ENCODE measurements at regions not wholly inside any gene's neighbourhood (a gene's known extent, or its start where the extent isn't known, plus 50 kb on each side); places are given as distances from the start of the nearest gene placed in this dataset.

DNA sequence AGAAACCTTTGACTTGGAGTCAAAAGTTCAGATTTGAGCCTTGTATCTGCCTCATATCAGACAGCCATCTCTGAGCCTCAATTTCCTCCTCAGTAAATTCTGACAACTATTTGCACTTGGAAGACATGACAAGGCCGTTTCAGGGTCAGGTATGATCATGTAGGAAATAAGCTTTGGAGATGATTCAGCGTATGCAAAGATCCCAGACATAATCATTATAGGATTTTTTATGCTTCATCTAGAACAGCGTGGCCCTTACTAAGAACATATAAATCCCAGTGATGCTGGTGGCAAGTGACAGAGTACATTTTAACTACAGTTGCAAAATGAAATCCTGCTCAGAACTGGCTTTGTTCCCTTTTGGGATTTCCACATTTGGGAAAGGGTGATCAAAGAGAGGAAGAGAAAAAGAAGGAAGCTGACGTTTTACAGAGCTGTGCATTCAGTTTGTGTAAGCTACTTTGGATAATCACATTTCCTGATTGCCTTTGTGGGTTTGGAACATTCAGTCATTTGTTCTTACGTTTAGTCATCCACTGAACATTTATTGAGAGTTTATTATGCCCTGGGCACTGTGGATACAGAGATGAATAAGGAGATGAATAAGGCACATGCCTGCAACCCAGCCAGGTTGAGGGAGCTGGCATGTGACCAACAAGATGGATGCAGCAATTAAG lies 81.9 kb upstream of the HEPHL1 start:
- CTCF ChIA-PET: no interaction called here
- Histone ChIP-seq H3K79me2 (ENCODE audit: control insufficient read depth, insufficient read depth, low read length) (no peaks in the 10 kb centered on the region), H3K27me3 (replicated peaks in 1 of 4; ENCODE audit: control extremely low read depth in 1 of 4, control insufficient read depth in 3 of 4, insufficient read depth in 4 of 4, low read length in 3 of 4) (peaks cover 0 to 6% (median 0%) of the 10 kb centered on the region in 4 experiments), H3K27ac (ENCODE audit: low read length in 2 of 2) (no peak overlapping the region), H3K4me2 (replicated peaks; ENCODE audit: low read depth, low read length, poor library complexity, severe bottlenecking) (no peak overlapping the region), H3K36me3 (replicated peaks in 1 of 2; ENCODE audit: control extremely low read depth in 1 of 2, control insufficient read depth in 1 of 2, extremely low read depth in 1 of 2, insufficient read depth in 2 of 2, low read length in 1 of 2) (no peaks in the 10 kb centered on the region), H3K4me3 (ENCODE audit: control extremely low read depth in 1 of 5, extremely low read depth in 1 of 5, insufficient read depth in 1 of 5, low read depth in 2 of 5, low read length in 4 of 5) (no peak overlapping the region), H2AFZ (ENCODE audit: insufficient read depth, low read depth, low read length, poor library complexity, severe bottlenecking) (no peak overlapping the region), H3K9ac (ENCODE audit: low read length) (no peak overlapping the region), H4K20me1 (ENCODE audit: control insufficient read depth, insufficient read depth, low read length, poor library complexity, severe bottlenecking) (no peaks in the 10 kb centered on the region), H3K4me1 (ENCODE audit: control insufficient read depth in 2 of 2, insufficient read depth in 2 of 2, low read length in 2 of 2) (no peaks in the 10 kb centered on the region), H3K9me3 (ENCODE audit: control extremely low read depth in 1 of 3, control insufficient read depth in 2 of 3, insufficient read depth in 1 of 3, low read length in 2 of 3) (no peaks in the 10 kb centered on the region)
- intact Hi-C loops (cut with micrococcal nuclease): no loop called here
- no peak for DNase-seq
- TF ChIP-seq, protein P1, sequence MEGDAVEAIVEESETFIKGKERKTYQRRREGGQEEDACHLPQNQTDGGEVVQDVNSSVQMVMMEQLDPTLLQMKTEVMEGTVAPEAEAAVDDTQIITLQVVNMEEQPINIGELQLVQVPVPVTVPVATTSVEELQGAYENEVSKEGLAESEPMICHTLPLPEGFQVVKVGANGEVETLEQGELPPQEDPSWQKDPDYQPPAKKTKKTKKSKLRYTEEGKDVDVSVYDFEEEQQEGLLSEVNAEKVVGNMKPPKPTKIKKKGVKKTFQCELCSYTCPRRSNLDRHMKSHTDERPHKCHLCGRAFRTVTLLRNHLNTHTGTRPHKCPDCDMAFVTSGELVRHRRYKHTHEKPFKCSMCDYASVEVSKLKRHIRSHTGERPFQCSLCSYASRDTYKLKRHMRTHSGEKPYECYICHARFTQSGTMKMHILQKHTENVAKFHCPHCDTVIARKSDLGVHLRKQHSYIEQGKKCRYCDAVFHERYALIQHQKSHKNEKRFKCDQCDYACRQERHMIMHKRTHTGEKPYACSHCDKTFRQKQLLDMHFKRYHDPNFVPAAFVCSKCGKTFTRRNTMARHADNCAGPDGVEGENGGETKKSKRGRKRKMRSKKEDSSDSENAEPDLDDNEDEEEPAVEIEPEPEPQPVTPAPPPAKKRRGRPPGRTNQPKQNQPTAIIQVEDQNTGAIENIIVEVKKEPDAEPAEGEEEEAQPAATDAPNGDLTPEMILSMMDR (IDR thresholded peaks at IDR 0.05): no peak
- no peak for TF ChIP-seq EZH2 (IDR thresholded peaks at IDR 0.05; ENCODE audit: borderline replicate concordance, insufficient read depth, low read depth, low read length, poor library complexity, severe bottlenecking)
- no peak for ATAC-seq (ENCODE audit: low read depth)
- WGBS (ENCODE audit: insufficient coverage): 41% methylated on average over 2 of the region's 5 CpGs
- H3K27me3 Mint-ChIP-seq: peaks cover 22% of the 10 kb centered on the region
- H3K4me1 Mint-ChIP-seq: no peaks in the 10 kb centered on the region
- H3K27ac Mint-ChIP-seq: no peak overlapping the region
- H3K4me3 Mint-ChIP-seq: no peak overlapping the region
- H3K9me3 Mint-ChIP-seq (ENCODE audit: insufficient read depth): no peaks in the 10 kb centered on the region
- POLR2A ChIA-PET: no interaction called here

DNA sequence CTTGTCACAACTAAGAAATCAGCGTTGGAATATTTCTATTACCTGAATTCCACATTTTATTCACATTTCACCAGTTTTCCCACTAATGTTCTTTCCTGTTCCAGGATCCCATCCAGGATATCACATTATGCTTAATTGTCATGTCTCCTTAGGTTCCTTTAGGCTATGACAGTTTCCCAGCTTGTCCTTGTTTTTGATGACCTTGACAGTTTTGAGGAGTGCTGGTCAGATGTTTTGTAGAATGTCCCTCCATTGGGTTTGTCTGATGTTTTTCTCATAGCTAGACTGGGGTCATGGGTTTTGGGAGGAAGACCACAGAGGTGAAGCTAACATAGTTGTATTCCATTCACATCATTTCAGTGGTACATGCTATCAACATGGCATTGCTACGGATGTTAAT lies 80.8 kb upstream of the HEPHL1 start:
- Mint-ChIP-seq H3K4me1 (no peaks in the 10 kb centered on the region), H3K27ac (no peak overlapping the region), H3K4me3 (no peak overlapping the region), H3K27me3 (peaks cover 18% of the 10 kb centered on the region), H3K9me3 (ENCODE audit: insufficient read depth) (no peaks in the 10 kb centered on the region)
- ChIA-PET CTCF (no interaction called here), POLR2A (no interaction called here)
- Histone ChIP-seq H3K9me3 (ENCODE audit: control extremely low read depth in 1 of 3, control insufficient read depth in 2 of 3, insufficient read depth in 1 of 3, low read length in 2 of 3) (no peaks in the 10 kb centered on the region), H3K36me3 (replicated peaks in 1 of 2; ENCODE audit: control extremely low read depth in 1 of 2, control insufficient read depth in 1 of 2, extremely low read depth in 1 of 2, insufficient read depth in 2 of 2, low read length in 1 of 2) (no peaks in the 10 kb centered on the region), H3K27me3 (replicated peaks in 1 of 4; ENCODE audit: control extremely low read depth in 1 of 4, control insufficient read depth in 3 of 4, insufficient read depth in 4 of 4, low read length in 3 of 4) (peaks cover 0 to 5% (median 0%) of the 10 kb centered on the region in 4 experiments), H3K4me2 (replicated peaks; ENCODE audit: low read depth, low read length, poor library complexity, severe bottlenecking) (no peak overlapping the region), H3K4me3 (ENCODE audit: control extremely low read depth in 1 of 5, extremely low read depth in 1 of 5, insufficient read depth in 1 of 5, low read depth in 2 of 5, low read length in 4 of 5) (no peak overlapping the region), H3K9ac (ENCODE audit: low read length) (no peak overlapping the region), H3K4me1 (ENCODE audit: control insufficient read depth in 2 of 2, insufficient read depth in 2 of 2, low read length in 2 of 2) (no peaks in the 10 kb centered on the region), H3K79me2 (ENCODE audit: control insufficient read depth, insufficient read depth, low read length) (no peaks in the 10 kb centered on the region), H3K27ac (ENCODE audit: low read length in 2 of 2) (no peak overlapping the region), H2AFZ (ENCODE audit: insufficient read depth, low read depth, low read length, poor library complexity, severe bottlenecking) (no peak overlapping the region), H4K20me1 (ENCODE audit: control insufficient read depth, insufficient read depth, low read length, poor library complexity, severe bottlenecking) (no peaks in the 10 kb centered on the region)
- DNase-seq (no peak), ATAC-seq (ENCODE audit: low read depth) (no peak)
- TF ChIP-seq, protein P1 (IDR thresholded peaks at IDR 0.05): no peak
- intact Hi-C loops (cut with micrococcal nuclease): no loop called here
- WGBS (ENCODE audit: insufficient coverage): 88% methylated on average over 1 of the region's 2 CpGs

All from B cell (primary cell).